ENCODE measurements at regions not wholly inside any gene's neighbourhood (a gene's known extent, or its start where the extent isn't known, plus 50 kb on each side); places are given as distances from the start of the nearest gene placed in this dataset.
A peak's percentile ranks its signal among the peaks of the same experiment; 100 is the strongest.

GRCh38 chr20:63145156-63145555, 70.8 kb downstream of the YTHDF1 start:
- DNase-seq: no peak

GRCh38 chr20:63142933-63143332, 73.0 kb downstream of the YTHDF1 start:
- no peak for DNase-seq

- no peak for DNase-seq
Measured at GRCh38 chr20:63141531-63141930, 74.4 kb downstream of the YTHDF1 start.

DNA sequence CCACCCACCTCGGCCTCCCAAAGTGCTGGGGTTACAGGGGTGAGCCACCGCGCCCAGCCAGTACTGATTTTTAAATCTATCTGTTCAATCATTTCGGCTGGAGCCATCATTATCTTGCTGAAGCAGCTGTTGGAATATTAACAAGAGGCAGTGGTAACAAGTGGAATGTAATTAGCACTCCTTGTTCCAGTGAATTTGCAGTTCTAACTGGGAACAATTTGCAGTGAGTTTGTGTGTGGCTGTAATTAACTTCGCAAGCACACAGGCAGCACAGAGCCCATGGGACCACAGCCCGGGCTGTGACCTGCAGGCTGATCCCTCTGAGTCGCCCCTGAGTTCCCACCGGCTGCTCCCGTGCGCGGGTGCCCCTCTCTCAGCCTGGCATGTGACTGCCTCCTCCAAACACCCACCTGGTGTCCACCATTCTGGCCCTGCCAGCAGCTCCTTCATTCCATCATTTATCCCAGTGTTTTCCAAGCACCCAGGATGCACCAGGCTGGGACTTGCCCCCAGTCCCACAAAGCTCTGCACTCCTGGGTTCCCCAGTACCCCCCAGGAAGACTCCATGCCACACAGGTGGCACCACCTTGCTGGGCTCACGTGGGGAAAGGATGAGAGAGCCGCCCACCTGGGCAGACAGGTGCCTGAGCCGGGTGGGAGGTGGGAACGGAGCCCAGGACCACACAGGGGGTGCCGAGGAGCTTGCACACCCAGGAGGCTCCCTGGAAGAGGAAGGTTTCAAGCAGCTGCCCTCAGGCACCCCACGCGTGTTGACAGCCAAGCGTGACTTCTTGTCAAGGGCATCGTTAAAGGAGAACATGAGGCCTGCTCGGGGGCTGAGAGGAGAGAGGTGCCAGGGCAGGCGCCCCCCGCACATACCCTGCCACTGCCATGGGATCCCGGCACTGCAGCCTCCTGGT, 75.2 kb downstream of the YTHDF1 start:
- no peak for DNase-seq

GRCh38 chr20:63139837-63140236, 76.1 kb downstream of the YTHDF1 start:
- no peak for DNase-seq

DNA sequence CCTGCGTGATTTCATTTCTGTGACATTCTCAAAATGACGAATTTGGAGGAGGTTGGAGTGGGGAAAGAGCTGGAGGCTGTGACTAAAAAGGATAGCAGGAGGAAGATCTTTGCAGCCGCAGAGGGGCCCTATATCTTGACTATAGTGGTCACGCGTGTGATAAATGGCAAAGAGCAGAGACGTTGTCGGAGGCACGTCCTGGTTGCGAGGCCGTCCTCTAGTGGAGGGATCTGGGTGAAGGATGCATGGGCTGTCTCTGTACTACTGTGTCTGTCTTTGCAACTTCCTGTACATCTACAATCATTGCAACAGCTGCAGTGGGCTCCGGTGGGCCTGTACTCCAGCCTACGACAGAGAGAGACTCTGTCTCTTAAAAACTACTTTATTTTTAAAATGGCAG, 76.6 kb downstream of the YTHDF1 start:
- no peak for DNase-seq

- DNase-seq: no peak
Measured at GRCh38 chr20:63138855-63139341, 77.0 kb downstream of the YTHDF1 start.

DNA sequence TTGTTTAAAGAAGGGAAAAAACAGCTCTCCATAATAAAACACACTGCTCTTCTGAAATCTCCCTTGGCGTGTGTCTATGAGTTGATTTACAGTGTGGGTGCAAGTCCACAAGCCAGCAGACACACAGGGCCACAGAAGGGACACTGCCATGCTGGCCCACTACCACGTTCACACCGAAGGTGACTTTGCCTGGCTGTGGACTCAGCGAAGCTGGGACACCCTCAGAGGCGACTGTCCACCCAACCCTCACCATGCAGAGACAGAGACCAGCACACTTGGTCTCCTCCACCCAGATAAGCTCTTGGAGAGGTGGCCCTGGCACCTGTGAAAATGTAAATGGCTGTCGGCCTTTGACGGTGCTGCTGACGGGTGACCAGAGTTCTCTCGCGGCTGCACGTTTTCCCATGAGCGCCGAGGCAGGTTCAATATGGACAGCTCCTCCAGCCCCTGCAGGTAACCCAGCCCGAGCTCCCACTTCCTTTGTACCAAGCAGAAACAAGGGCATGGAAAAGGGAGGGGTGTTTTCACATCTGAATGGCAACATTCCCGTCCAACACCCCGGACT, 78.0 kb downstream of the YTHDF1 start:
- no peak for DNase-seq

- DNase-seq: no peak
Measured at GRCh38 chr20:63136296-63136695, 79.6 kb downstream of the YTHDF1 start.

DNA sequence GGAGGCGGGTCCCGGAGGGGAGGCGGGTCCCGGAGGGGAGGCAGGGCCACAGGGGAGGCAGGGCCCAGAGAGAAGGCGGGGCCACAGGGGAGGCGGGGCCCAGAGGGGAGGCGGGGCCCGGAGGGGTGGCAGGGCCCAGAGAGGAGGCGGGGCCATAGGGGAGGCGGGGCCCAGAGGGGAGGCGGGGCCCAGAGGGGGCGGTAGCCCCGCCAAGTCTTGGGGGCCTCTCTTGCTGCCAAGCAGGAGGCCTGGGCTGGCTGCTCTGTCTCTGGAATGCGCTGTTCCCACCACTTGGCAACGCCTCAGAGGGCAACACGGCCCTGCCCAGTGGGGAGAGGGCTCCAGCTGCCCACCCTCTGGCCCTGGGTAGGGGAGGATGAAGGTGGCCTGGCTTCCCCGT, 80.5 kb downstream of the YTHDF1 start:
- DNase-seq: peak in 1 of 2 experiments; percentile 32

DNA sequence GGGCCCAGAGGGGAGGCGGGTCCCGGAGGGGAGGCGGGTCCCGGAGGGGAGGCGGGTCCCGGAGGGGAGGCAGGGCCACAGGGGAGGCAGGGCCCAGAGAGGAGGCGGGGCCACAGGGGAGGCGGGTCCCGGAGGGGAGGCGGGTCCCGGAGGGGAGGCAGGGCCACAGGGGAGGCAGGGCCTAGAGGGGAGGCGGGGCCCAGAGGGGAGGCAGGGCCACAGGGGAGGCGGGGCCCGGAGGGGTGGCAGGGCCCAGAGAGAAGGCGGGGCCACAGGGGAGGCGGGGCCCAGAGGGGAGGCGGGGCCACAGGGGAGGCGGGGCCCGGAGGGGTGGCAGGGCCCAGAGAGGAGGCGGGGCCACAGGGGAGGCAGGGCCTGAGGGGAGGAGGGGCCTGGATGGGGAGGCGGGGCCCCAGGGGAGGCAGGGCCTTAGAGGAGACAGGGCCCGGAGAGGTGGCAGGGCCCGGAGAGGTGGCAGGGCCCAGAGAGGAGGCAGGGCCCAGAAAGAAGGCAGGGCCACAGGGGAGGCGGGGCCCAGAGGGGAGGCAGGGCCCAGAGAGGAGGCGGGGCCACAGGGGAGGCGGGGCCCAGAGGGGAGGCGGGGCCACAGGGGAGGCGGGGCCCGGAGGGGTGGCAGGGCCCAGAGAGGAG, 81.1 kb downstream of the YTHDF1 start:
- DNase-seq: peak; percentile 28 to 45

DNA sequence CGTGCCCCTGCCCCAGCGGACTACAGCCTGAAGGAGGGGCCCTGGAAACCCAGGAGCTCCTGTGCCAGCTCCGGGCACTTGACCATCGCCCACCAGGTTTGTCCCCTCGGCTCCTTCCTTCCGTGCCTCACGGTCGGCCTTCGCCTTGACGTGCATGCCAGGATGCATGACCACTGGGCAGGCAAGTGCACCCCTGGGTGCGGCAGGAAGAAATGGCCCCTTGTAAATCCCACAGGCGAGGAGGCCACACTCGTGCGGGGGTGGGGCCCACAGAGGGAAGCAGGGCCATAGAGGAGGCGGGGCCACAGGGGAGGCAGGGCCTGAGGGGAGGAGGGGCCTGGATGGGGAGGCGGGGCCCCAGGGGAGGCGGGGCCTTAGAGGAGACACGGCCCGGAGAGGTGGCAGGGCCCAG, 81.7 kb downstream of the YTHDF1 start:
- DNase-seq: peak; percentile 39 to 40

- DNase-seq: no peak
Measured at GRCh38 chr20:63133481-63134091, 82.3 kb downstream of the YTHDF1 start.

DNA sequence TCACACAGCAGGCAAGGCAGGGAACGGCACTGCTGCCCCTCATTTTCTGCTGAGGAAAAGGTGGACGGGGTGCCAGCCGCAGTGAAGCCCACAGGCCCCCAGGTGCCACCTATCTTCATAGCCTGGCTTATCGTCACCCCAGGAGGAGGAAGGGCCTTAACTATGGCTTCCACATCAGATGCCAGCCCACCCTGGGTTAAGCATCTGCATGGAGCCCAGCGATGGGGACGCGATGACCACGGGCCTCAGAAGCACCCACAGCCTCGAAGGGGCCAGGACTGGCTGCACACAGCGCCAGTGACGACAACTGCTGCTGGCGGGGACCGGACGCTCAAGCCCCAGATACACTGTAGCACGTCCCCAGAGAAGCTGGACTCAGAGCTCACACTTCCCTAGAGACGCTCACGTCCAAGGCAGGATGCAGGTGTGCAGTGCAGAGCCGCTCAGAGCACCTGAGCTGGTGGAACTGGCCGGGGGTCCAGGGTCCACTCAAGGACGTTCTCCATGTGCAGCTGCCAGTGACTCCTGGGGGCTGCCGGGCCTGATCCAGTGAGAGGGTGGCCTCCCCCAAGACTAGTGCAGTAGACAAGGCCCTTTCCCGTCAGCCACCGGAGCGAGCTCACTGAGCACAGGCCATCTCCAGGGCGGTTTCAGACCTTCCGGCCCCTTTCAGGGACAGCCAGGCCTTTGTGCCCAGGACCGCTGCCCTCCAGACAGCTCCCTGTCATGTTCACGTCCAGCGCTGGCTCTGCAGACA, 83.0 kb downstream of the YTHDF1 start:
- DNase-seq: no peak

- DNase-seq: no peak
Measured at GRCh38 chr20:63132131-63132714, 83.7 kb downstream of the YTHDF1 start.

DNA sequence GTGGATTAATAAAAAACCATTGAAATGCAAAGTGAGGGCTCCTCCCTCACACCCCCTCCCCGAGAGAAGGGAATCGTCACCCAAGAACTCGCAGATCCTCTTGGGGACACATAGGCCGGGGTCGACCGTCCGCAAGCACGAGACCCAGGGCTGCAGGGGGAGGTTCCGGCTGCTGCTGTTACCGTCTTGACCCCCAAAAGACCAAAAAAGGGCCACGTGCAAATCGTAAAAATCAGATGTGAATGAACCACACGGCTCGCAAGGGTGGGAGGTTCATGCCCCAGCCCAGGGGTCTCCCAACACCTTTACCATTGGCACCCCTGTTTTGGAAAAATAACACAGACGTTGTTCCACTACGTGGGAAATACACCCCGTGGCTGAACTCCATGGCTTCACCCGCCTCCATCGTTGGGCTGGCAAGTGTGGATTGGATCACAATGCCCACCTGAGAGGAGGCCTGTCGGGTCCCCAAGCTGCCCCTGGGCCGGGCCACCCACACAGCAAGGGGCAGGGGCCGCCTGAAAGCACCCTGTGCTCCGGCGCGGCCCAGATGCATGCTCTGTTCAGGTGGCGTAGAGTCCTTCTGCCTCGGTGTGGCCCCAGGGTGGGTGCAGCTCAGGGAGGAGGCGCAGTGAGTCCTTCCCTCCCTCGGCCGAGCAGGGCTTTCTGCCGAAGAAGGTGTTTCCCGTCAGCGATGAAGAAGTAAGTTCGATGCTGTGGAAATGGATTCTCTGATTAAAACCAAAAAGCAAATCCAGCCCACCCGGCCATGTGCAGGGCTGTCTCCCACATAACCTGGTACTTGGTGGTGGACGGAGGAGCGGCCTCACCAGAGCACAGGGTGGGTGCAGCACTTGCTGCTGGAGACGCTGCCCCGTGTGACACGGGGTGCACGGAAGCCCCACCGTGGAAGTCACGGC, 85.0 kb downstream of the YTHDF1 start:
- no peak for DNase-seq

DNA sequence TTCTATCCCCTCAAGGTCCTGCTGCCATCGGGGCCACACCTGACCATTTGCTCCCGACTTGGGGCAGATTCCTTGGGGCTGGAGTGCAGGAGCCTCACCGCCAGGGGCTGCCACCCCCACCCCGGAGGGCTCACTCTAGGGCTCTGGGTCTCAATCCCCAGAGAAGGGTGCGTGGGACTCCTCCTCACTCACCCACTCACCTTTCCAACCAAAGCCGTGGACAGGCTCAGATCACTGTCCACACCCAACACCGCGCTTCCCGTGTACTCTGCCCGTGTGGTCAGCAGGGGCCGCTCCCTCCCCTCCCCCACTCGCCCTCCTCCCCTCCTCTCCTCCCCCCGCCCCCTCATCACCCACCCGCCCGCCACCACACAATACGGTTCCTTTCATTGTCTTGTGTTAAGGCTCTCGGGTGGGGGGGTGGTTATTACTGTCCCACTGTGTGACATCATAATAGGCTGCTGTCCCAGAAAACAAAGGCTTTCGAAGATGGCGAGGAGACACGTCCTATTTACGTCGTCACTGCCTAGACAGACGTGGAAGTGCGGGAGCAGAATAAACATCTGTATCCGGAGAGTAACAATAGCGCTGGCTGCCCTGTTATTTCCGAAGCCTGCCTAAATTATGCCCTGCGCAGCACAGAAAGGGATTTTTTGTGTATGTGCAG, 85.8 kb downstream of the YTHDF1 start:
- no peak for DNase-seq

GRCh38 chr20:63129376-63129965, 86.5 kb downstream of the YTHDF1 start:
- no peak for DNase-seq

GRCh38 chr20:63128956-63129355, 87.0 kb downstream of the YTHDF1 start:
- DNase-seq: no peak

DNA sequence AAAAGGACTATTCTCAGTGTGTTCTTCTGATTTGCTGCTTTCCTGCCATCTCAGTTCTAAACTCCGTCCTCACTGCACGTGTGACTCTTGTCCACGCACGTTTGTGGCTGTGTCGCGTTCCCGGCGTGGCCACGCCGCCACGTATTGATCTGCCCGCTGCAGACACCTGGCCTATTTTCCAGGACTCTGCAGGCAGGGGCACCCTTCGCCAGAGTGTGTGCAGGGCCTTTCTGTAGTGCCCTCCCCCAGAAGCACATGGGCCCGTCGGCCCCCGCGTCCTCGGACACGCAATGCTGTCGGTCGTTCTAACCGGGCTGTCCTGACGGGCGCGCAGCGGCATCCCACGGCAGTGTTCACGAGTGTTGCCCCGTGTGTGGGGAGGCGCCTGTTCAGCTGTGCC, 87.6 kb downstream of the YTHDF1 start:
- DNase-seq: no peak

All from activated T-cell treated with anti-CD3 and anti-CD28 coated beads, Interleukin-2, amount 50 U/mL, for 48 hours (primary cell).